ENCODE measurements at regions not wholly inside any gene's neighbourhood (a gene's known extent, or its start where the extent isn't known, plus 50 kb on each side); places are given as distances from the start of the nearest gene placed in this dataset.
A peak's percentile ranks its signal among the peaks of the same experiment; 100 is the strongest.

DNA sequence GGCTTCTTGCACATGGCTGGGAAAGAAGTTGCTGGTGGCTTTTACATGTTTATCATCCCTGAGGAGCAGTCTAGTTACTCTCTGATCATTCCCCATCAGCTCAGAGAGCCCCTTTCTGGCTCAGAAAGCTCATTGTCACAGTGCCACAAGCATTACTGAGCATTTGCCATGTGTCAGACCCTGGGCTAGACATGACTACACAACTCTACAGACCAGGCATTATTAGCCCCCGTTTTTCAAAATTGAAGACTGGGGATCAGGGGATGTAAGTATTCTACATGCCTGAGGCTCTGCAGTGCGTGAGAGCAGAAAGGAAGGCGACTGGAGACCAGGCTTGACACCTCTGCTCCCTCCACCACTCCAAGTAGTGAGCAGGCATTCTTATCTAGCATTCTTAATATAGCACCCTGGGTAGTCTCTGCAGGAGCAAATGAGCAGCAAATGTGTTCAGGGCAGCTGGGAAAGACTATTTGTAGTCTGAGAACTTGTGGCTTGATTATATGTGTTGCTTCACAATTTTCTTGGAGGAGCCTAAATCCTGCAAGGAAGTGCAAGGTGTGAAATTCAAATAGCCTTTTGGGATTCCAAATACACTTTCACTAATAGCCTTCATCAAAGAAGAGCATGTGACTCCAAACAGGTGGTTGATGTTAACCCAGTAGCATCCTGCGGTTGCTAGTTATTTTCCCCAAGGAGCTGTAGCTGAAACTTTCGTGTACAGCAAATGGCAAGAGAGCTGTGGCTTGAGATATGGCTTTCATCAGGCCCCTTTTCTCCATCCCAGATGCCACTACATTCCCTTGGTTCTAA lies 143.2 kb downstream of the DDX1 start:
- no peak for TF ChIP-seq CTCF (IDR thresholded peaks at IDR 0.05)
- TF ChIP-seq POLR2A (IDR thresholded peaks at IDR 0.05): no peak

DNA sequence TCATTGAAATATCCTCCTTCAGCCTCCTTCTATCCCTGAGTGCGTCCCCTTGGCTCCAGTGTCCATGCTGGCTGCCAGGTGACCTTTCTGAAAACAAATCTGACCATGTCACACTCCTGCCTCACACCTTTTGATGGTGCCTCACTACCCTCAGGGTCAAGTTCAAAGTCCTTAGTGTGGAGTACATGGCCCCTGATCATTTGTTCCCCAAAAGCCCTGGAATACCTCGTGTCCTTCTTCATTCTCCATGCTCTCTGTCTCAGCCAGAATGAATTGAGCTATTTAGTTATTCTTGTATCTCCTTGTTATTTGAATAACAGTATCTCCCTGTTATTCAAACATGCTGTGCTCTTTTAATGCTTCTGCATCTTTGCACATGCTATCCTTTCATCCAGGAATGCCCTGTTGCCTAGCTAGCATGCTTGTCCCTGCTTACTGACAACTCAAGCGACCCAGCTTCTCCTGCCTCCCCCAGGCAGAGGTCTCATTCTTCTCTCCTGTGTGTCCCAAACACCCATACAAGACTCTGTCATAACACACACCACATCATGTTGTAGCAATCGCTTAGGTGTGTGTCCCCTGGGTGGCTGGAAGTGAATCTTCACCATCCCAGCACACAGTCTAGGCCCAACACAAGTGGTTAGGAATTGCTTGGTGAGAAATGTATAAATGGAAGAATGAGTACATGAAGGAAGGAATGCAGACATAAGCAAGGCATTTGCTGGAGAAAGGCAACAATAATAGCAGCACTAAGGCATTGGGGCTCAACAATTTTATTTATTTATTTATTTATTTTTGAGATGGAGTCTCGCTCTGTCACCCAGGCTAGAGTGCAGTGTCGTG lies 144.0 kb downstream of the DDX1 start:
- Histone ChIP-seq H3K9me3 (no peaks in the 10 kb centered on the region), H3K4me3 (no peak overlapping the region), H3K36me3 (replicated peaks in 1 of 2; ENCODE audit: insufficient read depth in 1 of 2, low read depth in 2 of 2) (no peaks in the 10 kb centered on the region), H3K4me1 (peaks cover 30% of the 10 kb centered on the region), H3K27ac (no peak overlapping the region), H3K27me3 (no peaks in the 10 kb centered on the region)
- intact Hi-C loops (cut with DNase I): no loop called here
- DNase-seq (no peak), ATAC-seq (no peak)
- TF ChIP-seq CTCF (IDR thresholded peaks at IDR 0.05) (no peak), POLR2A (IDR thresholded peaks at IDR 0.05) (no peak)
- WGBS, 2 donors: 89 to 90% methylated on average over 6 of the region's 6 CpGs

More for the DNA sequence above, 143.2 kb downstream of the DDX1 start:
- H3K4me3 ChIP-seq: no peak overlapping the region
- H3K36me3 ChIP-seq (replicated peaks in 1 of 2; ENCODE audit: insufficient read depth in 1 of 2, low read depth in 2 of 2): no peaks in the 10 kb centered on the region
- H3K27me3 ChIP-seq: no peaks in the 10 kb centered on the region
- 55 to 65% methylated on average over 5 of the region's 5 CpGs for WGBS, 2 donors
- H3K4me1 ChIP-seq: peaks cover 38% of the 10 kb centered on the region
- ATAC-seq (peak; percentile 6), DNase-seq (no peak)
- H3K27ac ChIP-seq: peak overlapping the region in 1 of 4 donors; percentile 2
- no peaks in the 10 kb centered on the region for H3K9me3 ChIP-seq
- intact Hi-C loops (cut with DNase I): no loop called here

DNA sequence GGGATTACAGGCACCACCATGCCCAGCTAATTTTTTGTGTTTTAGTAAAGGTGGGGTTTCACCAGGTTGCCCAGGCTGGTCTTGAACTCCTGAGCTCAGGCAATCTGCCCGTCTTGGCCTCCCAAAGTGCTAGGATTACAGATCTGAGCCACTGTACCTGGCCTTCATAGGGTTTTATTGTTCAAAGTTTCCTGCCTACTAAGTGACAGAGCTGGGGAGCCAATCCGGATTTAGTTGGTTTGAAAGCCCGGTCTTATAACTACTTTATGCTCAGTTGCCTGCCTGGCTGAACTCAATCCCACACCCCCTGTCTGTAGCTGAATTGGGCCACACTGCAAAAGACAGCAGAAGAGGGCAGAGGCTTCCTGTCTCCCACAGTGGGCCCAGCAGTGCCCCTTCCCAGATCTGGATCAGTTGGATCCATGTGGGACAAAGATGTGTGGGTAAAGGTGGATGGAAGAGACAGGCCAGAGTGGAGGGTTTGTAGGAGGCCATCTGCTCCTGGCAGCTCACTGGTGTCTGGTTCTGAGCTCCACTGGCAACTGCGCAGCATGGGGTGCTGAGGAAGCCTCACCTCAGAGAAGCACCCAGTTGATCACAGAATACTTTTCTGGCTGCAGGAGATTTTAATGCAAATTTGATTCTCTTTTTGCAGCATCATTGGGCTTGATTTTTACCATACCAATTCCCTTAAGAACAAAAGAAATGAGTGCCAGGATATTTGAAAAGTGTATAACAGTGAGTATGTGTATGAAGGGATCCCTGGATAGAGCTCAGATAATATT lies 144.9 kb downstream of the DDX1 start:
- H3K4me3 ChIP-seq: no peak overlapping the region
- intact Hi-C loops (cut with DNase I): no loop called here
- TF ChIP-seq CTCF (IDR thresholded peaks at IDR 0.05) (no peak), POLR2A (IDR thresholded peaks at IDR 0.05) (no peak)
- no peak for DNase-seq
- H3K9me3 ChIP-seq: no peaks in the 10 kb centered on the region
- peaks cover 28% of the 10 kb centered on the region for H3K4me1 ChIP-seq
- no peak for ATAC-seq
- no peaks in the 10 kb centered on the region for H3K36me3 ChIP-seq (replicated peaks in 1 of 2; ENCODE audit: insufficient read depth in 1 of 2, low read depth in 2 of 2)
- no peaks in the 10 kb centered on the region for H3K27me3 ChIP-seq
- H3K27ac ChIP-seq: no peak overlapping the region
- WGBS, 2 donors: 97 to 100% methylated on average over 4 of the region's 4 CpGs

- no peak overlapping the region for H3K27ac ChIP-seq
- TF ChIP-seq POLR2A (IDR thresholded peaks at IDR 0.05): no peak
- TF ChIP-seq CTCF (IDR thresholded peaks at IDR 0.05): no peak
- DNase-seq (no peak), ATAC-seq (no peak)
- H3K27me3 ChIP-seq: no peaks in the 10 kb centered on the region
- no peak overlapping the region for H3K4me3 ChIP-seq
- intact Hi-C loops (cut with DNase I): no loop called here
- H3K9me3 ChIP-seq: no peaks in the 10 kb centered on the region
- no peaks in the 10 kb centered on the region for H3K36me3 ChIP-seq (replicated peaks in 1 of 2; ENCODE audit: insufficient read depth in 1 of 2, low read depth in 2 of 2)
- WGBS, 2 donors: 91 to 98% methylated on average over 5 of the region's 5 CpGs
- H3K4me1 ChIP-seq: peaks cover 25% of the 10 kb centered on the region
Observed at GRCh38 chr2:15737314-15738224, 145.9 kb downstream of the DDX1 start.

All from body of pancreas (tissue), 4 donors.